GM06990 (cell line): ENCODE measurements at regions not wholly inside any gene's neighbourhood (a gene's known extent, or its start where the extent isn't known, plus 50 kb on each side); places are given as distances from the start of the nearest gene placed in this dataset.

Experiments used
- DNase-seq: peaks from one replicate; pipeline ENCODE4 v3.0.0-alpha.2; 2011; ENCODE audit not compliant: insufficient read length; ENCODE audit errors: extremely low read depth
- H3K27me3 ChIP-seq: replicated peaks from 2 replicates; pipeline ENCODE4 v1.6.0; 2011; ENCODE audit warnings: low read length; ENCODE audit not compliant: control insufficient read depth, insufficient read depth
- H3K36me3 ChIP-seq: 2 replicates; pipeline ENCODE4 v1.5.1; 2011; ENCODE audit warnings: low read length; ENCODE audit not compliant: control insufficient read depth, insufficient read depth
- H3K4me3 ChIP-seq: replicated peaks from 2 replicates; pipeline ENCODE4 v1.5.1; 2011; ENCODE audit warnings: low read depth, mild to moderate bottlenecking, control low read depth, low read length
- TF ChIP-seq, protein P1 (sequence below): IDR thresholded peaks from 2 replicates; pipeline ENCODE4 v1.5.1; 2011; ENCODE audit warnings: low read length, control low read depth, mild to moderate bottlenecking, inconsistent platforms; ENCODE audit not compliant: insufficient read depth, poor library complexity, severe bottlenecking

- H3K27me3 ChIP-seq: no peaks in the 10 kb centered on the region
- TF ChIP-seq, protein P1, sequence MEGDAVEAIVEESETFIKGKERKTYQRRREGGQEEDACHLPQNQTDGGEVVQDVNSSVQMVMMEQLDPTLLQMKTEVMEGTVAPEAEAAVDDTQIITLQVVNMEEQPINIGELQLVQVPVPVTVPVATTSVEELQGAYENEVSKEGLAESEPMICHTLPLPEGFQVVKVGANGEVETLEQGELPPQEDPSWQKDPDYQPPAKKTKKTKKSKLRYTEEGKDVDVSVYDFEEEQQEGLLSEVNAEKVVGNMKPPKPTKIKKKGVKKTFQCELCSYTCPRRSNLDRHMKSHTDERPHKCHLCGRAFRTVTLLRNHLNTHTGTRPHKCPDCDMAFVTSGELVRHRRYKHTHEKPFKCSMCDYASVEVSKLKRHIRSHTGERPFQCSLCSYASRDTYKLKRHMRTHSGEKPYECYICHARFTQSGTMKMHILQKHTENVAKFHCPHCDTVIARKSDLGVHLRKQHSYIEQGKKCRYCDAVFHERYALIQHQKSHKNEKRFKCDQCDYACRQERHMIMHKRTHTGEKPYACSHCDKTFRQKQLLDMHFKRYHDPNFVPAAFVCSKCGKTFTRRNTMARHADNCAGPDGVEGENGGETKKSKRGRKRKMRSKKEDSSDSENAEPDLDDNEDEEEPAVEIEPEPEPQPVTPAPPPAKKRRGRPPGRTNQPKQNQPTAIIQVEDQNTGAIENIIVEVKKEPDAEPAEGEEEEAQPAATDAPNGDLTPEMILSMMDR: no peak
- no peaks in the 10 kb centered on the region for H3K36me3 ChIP-seq
- no peak for DNase-seq
- H3K4me3 ChIP-seq: no peak overlapping the region
Measured at GRCh38 chr18:57202881-57203280, 56.0 kb downstream of the BOD1L2 start.

DNA sequence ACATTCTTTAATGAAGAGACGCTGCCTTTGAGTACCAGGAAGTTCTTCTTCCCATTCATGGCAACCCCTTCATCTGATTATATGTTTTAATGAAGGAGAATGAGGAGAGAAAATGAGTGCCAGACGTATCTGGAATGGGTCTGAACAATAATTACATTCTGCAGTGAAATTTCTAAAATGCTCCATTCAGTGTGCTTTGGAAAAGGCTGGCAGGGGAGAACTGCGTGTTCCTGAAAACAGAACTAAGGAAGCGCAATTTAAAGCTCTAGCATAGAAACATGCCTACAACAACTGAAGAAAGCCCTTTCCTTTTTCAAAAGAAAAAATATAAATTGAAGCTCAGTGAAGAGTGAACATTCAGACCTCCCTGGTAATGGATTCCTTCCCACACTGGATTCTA, 58.8 kb downstream of the BOD1L2 start:
- DNase-seq: no peak
- Histone ChIP-seq H3K36me3 (no peaks in the 10 kb centered on the region), H3K4me3 (no peak overlapping the region), H3K27me3 (no peaks in the 10 kb centered on the region)
- TF ChIP-seq, protein P1: no peak

GRCh38 chr18:57207124-57207916, 60.4 kb downstream of the BOD1L2 start:
- no peak overlapping the region for H3K4me3 ChIP-seq
- no peaks in the 10 kb centered on the region for H3K27me3 ChIP-seq
- H3K36me3 ChIP-seq: no peaks in the 10 kb centered on the region
- TF ChIP-seq, protein P1: no peak
- DNase-seq: no peak

DNA sequence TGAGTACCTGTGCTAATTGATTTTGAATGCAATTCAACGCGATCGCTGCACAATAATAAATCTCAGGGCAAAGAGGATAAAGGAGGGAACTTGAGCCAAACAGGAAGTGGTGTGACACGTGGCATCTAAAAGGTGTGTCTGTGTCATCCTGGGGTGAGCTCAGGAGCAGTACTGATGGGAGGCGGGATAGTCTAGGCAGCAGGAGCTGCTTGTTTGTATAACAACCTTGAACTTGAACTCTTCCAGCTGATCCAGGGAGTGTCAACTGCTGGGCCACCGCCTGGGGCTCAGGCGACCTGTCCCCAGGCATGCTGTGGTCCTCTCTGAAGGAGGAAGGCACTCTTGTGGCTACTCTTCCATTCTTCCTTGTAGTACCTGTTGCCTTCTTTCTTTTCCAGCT, 61.2 kb downstream of the BOD1L2 start:
- no peak for DNase-seq
- H3K36me3 ChIP-seq: no peaks in the 10 kb centered on the region
- no peak overlapping the region for H3K4me3 ChIP-seq

DNA sequence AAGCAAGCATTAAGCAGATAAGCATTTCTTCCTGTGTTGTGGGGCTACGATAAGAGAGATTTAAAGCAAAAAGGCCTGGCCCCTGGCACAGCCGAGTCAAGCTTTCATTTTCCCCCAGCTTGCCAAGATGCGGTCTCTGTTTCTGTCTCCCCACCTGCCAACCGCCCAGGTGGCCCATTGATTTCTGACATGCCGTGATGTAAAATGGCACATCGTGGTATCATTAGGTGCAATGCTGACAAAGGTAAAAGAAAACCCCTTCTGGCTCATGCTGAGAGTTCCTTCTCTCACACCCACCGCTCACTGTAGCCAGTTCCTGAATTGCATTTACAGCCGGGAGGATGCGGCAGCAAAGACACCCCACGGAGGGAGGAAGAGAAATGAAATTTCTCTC, 62.8 kb downstream of the BOD1L2 start:
- H3K36me3 ChIP-seq: no peaks in the 10 kb centered on the region
- TF ChIP-seq, protein P1: no peak
- H3K4me3 ChIP-seq: no peak overlapping the region
- no peaks in the 10 kb centered on the region for H3K27me3 ChIP-seq
- peak; percentile 6 for DNase-seq

More for the DNA sequence above, 61.2 kb downstream of the BOD1L2 start:
- H3K27me3 ChIP-seq: no peaks in the 10 kb centered on the region
- TF ChIP-seq, protein P1: no peak

DNA sequence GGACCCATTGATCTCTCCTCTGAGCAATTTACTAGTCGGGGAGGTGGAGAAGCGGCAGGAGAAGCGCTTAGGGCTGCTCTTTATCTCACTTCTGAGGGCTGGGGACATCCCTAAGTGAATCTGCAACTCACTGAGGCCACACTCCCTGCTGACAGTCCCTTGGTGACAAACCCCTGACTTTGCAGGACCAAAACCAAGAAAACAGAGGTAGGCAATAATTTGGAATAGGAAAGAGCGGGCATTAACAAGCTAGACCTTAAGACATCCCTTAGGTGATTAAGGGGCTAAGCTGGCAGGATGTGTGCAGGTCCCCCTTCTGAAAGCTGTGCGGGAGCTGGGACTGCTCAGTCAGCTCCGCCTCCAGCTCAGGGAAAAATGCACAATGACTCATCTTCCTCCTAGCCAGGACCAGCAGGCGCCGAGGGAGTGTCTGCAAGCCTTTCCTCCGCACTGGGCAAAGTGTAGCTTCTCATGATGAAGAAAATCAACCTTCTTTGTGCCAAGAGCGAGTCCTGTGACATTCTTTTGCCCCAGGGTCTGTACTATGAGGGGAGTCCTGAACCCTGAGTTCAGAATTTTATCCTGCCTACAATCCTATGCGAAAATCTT, 63.3 kb downstream of the BOD1L2 start:
- peak; percentile 3 for DNase-seq

More for the DNA sequence above, 63.3 kb downstream of the BOD1L2 start:
- Histone ChIP-seq H3K4me3 (no peak overlapping the region), H3K27me3 (no peaks in the 10 kb centered on the region), H3K36me3 (no peaks in the 10 kb centered on the region)
- TF ChIP-seq, protein P1: no peak
